ENCODE measurements at regions not wholly inside any gene's neighbourhood (a gene's known extent, or its start where the extent isn't known, plus 50 kb on each side); places are given as distances from the start of the nearest gene placed in this dataset.

DNA sequence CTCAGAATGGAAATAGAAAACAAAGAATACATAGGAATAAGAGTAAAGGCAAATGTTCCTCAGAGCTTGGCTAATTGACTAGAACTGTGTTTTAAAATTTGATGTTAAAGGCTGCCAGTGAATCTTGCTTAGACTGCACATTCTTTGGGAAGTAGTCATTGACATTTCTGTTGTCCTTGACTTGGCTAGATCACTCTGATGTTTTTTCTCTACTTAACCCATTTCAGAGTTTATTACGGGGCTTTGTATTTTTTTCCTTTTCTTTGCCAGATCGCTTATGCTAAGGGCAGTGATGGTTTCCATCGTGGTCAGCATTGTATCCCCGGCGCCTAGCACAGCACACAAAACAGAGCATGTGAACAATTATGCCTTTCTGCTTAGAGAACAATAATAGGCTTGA lies 1126.7 kb upstream of the CDH9 start:
- TF ChIP-seq, protein P1, sequence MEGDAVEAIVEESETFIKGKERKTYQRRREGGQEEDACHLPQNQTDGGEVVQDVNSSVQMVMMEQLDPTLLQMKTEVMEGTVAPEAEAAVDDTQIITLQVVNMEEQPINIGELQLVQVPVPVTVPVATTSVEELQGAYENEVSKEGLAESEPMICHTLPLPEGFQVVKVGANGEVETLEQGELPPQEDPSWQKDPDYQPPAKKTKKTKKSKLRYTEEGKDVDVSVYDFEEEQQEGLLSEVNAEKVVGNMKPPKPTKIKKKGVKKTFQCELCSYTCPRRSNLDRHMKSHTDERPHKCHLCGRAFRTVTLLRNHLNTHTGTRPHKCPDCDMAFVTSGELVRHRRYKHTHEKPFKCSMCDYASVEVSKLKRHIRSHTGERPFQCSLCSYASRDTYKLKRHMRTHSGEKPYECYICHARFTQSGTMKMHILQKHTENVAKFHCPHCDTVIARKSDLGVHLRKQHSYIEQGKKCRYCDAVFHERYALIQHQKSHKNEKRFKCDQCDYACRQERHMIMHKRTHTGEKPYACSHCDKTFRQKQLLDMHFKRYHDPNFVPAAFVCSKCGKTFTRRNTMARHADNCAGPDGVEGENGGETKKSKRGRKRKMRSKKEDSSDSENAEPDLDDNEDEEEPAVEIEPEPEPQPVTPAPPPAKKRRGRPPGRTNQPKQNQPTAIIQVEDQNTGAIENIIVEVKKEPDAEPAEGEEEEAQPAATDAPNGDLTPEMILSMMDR (IDR thresholded peaks at IDR 0.05; ENCODE audit: extremely low read depth, missing control alignments), result no peak
- no peak for DNase-seq (ENCODE audit: low spot score)

DNA sequence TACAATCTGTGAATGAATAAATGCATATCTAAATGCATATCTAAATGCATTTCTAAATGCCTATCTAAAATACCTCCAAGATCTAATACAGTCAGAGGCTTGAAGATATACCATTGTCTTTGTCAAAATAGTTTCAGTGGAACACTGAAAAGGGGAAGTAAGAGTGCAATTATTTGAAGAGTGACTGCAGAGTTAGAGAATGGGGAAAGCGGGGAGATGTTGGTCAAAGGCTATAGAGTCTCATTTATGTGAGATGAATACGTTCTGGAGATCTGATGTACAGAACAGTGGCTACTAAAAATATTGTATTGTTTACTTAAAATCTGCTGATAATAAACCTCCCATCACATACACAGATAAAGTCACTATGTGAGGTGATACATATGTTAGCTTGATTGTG lies 1126.2 kb upstream of the CDH9 start:
- DNase-seq (ENCODE audit: low spot score), result no peak
- TF ChIP-seq, protein P1 (IDR thresholded peaks at IDR 0.05; ENCODE audit: extremely low read depth, missing control alignments), result no peak

DNA sequence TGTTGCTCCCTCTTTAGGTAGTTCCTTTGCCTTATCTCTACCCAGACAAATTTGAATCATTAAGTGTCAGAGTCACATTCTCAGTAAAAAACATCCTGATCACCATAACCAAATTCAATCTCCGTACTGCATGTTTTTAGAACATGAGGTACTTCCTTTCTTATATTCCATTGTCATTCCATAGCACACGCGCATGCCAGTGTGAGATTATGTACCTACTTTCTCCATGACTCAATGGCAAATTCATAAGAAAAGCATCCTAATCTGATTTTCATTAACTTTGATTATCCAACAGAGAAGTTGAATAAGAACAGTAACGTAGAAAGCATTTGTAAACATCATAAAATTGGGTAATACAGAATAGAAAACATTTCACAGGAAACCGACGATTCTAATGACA lies 1118.6 kb upstream of the CDH9 start:
- DNase-seq (ENCODE audit: low spot score), result no peak
- TF ChIP-seq, protein P1 (IDR thresholded peaks at IDR 0.05; ENCODE audit: extremely low read depth, missing control alignments), result no peak

DNA sequence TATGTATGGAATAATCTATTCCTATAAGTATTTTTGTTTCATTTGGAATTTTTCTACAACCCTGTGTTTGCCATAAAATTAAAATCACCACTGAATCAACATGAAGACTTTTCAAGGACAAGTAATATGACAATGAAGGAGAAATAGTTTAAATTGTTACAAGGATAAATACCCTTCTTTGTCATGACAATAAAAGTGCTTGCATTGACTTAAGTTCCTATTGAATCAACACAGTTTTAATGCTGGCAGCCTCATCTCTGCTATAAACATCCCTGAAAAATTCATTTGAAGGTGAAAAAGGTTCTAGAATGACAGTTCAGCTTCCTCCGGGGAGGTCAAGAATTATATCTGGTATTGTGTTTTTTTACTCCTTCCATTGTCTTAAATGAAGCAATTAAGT lies 1105.1 kb upstream of the CDH9 start:
- TF ChIP-seq, protein P1 (IDR thresholded peaks at IDR 0.05; ENCODE audit: extremely low read depth, missing control alignments), result no peak

DNA sequence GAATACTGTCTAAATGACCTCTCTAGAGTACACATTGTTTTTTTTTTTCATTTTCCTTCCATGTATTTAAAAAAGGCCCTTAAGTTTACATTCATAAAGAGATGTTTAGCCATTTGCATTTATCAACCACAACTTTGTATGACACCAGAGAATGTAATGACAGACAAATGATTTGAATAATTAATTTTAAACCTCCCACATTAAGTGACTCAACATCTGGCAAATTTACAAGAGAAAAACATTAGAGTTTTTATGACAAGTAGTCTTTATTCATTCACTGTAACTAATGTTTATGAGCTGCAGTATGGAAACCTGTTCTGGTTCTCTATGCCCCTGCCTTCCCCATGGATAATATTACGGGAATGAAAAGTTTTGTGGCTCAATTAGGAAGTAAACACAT lies 1093.8 kb upstream of the CDH9 start:
- DNase-seq (ENCODE audit: low spot score), result no peak
- TF ChIP-seq, protein P1 (IDR thresholded peaks at IDR 0.05; ENCODE audit: extremely low read depth, missing control alignments), result no peak

More for the DNA sequence above, 1105.1 kb upstream of the CDH9 start:
- no peak for DNase-seq (ENCODE audit: low spot score)

DNA sequence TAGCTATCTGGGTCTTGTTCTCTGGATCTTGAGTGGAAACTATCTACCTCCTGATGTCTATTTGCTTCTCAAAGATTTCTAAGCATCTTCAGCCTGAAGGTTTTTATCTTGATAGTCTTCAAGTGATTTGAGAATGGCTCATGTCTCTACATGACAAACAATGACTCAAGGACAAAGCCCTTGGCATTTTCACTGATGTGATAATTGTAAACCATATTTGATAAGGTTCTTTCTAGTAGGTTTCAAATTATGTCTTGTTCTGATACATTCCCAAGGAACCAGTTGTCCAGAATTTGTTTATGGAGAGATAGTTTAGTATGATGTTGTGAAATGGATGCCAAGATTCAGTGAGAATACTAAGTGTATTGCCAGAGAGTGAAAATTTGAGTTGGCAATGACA lies 1079.3 kb upstream of the CDH9 start:
- TF ChIP-seq, protein P1 (IDR thresholded peaks at IDR 0.05; ENCODE audit: extremely low read depth, missing control alignments), result no peak
- no peak for DNase-seq (ENCODE audit: low spot score)

DNA sequence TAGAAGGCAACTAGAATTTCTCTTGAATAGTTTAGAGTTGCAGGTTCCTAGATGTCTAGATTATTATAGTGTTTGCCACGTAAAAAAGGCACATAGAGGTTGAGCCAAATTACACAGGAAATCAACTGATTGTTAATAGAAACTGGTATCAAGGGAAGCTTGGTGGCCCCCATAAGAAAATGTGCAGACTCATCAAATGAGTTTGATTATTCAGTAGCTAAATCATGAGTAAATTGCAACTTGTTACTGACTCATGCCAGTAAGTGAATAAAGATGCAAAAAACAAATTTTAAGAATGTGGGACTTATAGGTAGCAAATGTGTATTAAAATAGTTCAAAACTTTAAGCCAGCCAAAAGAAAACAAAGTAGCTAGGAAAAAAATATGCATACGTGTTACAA lies 1078.9 kb upstream of the CDH9 start:
- TF ChIP-seq, protein P1 (IDR thresholded peaks at IDR 0.05; ENCODE audit: extremely low read depth, missing control alignments), result no peak
- DNase-seq (ENCODE audit: low spot score), result no peak
